GM19238 (cell line): ENCODE measurements at regions not wholly inside any gene's neighbourhood (a gene's known extent, or its start where the extent isn't known, plus 50 kb on each side); places are given as distances from the start of the nearest gene placed in this dataset.
"Not testable (repeated sequence)": the region's sequence is repeated elsewhere in the genome, so short reads cannot be mapped to it uniquely, and the experiment has no call there.

Source experiments
- DNase-seq: peaks from one replicate; pipeline ENCODE4 v3.0.0; 2011; ENCODE audit warnings: low spot score; ENCODE audit not compliant: insufficient read length

DNA sequence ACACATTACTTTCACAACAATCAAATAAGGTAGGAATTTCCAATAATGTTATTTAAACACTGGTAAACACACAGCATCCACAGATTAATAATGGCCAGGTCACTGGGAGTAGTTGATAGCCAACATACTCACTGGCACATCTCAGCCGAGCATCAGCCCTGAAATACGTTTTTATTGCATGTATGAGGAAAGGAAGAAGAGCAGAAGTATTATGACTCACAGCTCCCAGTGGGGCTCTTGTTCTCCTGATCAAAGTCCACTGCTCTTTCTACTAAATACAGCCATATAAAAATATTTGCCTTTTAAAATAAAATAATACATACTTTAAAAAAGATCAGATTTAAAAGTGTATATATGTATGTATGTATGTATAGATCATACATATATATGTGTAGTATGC is 999.6 kb downstream of the SUCLG1 start:
- DNase-seq = no peak

GRCh38 chr2:83435989-83436388 is 1023.1 kb downstream of the SUCLG1 start:
- DNase-seq = no peak

GRCh38 chr2:83420993-83421392 is 1038.1 kb downstream of the SUCLG1 start:
- DNase-seq = no peak

GRCh38 chr2:83394134-83394904 is 1064.8 kb downstream of the SUCLG1 start:
- no peak for DNase-seq

GRCh38 chr2:83388804-83389203 is 1070.3 kb downstream of the SUCLG1 start:
- no peak for DNase-seq

GRCh38 chr2:83386549-83386948 is 1072.5 kb downstream of the SUCLG1 start:
- DNase-seq = no peak

- no peak for DNase-seq
These were observed 1080.2 kb downstream of the SUCLG1 start for GRCh38 chr2:83378921-83379320.

DNA sequence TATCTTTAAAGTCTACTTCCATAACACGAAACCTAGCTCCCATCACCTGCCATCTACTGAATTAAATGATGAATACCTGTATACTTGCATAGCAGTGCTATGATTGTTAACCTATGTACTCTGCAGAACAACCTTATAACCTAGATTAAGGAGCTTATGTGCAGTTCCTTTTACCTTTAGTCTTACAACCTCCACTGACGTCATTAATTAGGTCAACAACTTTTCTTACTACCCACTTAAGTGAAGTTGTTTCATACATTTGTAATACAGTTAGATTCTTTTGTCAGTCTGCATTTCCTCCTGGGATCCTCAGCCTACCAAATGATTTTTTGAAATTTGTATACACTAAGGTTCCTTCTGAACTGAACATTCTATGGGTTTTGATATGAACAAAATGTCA is 1082.3 kb downstream of the SUCLG1 start:
- DNase-seq = no peak

DNA sequence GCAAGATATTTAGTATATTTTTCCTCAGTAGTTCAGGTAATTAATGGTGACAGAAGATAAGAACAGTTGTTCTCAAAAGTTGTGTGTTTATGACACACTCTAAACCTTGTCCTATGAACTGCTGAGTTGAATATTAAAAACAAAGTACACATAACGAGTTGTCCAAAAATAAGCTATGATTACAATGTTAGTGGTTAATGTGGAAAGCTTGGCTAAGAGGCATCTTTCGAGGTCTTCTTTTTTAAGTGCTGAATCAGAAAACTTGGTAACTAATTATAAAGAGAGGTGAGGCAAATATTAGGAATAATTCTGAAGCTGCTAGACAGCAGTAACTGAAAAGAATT is 1088.7 kb downstream of the SUCLG1 start:
- DNase-seq = no peak

DNA sequence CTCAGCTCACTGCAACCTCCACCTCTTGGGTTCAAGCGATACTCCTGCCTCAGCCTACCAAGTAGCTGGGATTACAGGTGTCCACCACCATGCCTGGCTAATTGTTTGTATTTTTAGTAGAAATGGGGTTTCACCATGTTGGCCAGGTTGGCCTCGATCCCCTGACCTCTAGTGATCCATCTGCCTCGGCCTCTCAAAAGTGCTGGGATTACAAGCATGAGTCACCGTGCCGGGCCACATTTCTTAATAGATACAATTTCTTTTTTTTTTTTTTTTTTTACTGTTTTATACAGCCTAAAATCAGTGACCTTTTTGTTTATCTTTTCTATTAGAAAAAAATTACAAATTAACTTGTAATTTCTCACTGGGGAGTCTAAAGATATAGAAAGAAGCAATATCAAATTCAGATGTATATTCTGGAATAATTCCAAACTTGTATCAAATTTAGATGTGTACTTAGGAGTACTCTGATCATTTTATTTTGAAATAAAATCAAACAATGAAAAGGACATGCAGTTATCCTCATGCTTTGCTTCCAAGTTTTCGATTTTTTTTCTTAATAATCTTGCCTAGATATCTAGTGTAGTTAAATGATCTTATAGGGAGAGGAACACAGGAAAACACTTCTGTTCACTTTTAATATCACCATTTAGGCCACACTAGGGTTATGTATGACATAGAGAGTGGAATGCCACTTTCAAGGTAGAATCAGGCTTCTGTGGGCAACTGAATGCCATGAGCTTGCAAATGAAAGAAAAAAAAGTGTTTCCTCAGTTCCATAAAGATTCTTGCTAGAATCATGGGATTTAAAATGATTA is 1089.3 kb downstream of the SUCLG1 start:
- DNase-seq = no peak

DNA sequence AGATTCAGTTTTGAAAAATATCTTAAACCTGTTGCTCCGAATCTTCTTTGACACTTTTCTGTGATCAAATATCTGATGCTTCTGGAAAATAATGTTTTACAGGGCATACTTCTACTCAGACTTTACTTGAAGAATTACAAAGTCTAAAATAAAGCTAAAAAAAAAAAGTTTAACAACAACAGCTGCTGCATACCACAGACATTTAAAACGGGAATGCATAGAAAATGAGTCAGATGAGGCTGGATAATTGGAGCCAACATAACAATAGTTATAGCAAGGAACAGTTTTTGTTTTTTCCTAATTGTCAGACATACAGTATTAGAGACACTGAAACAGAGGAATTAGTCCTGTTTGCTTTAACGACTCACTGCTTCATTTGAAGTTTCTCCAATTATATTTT is 1090.2 kb downstream of the SUCLG1 start:
- no peak for DNase-seq

- DNase-seq = no peak
These were observed 1090.6 kb downstream of the SUCLG1 start for GRCh38 chr2:83368461-83368860.

- no peak for DNase-seq
These were observed 1093.6 kb downstream of the SUCLG1 start for GRCh38 chr2:83365476-83365875.

DNA sequence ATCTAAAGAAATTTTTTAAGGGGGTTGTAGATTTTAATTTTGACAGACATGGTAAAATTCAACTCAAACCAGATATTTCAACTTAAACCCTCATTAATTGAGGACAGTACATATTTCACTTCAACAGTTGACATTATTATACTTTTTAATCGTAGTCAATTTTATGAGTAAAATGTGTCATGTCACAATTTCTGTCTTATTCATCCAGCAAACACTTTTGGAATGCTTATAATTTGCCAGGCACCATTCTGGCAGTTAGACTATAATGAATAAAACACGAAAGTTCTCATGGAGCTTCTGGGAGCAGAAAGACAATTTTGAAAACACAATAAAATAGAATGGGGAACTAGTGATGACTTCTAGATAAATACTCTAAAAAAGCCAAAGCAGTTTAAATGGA is 1094.8 kb downstream of the SUCLG1 start:
- no peak for DNase-seq

DNA sequence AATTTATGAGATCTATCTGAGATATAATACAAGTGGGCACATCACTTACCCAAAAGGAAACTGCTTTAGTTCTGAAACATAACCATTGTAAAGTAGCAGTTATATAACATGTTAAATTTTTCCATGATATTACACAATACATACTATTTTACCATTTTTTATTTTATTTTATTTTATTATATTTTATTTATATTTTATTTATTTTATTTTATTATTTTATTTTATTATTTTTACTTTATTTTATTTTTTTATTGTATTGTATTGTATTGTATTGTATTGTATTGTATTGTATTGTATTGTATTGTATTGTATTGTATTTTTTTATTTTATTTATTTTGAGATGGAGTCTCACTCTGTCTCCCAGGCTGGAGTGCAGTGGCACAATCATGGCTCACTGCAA is 1095.9 kb downstream of the SUCLG1 start:
- DNase-seq = not testable (repeated sequence)

- no peak for DNase-seq
These were observed 1099.7 kb downstream of the SUCLG1 start for GRCh38 chr2:83359336-83359735.

- DNase-seq = no peak
These were observed 1116.2 kb downstream of the SUCLG1 start for GRCh38 chr2:83342860-83343329.

GRCh38 chr2:83340424-83340823 is 1118.7 kb downstream of the SUCLG1 start:
- DNase-seq = no peak

- DNase-seq = not testable (repeated sequence)
These were observed 1119.1 kb downstream of the SUCLG1 start for GRCh38 chr2:83339942-83340341.

- DNase-seq = no peak
These were observed 1127.3 kb downstream of the SUCLG1 start for GRCh38 chr2:83331810-83332209.

DNA sequence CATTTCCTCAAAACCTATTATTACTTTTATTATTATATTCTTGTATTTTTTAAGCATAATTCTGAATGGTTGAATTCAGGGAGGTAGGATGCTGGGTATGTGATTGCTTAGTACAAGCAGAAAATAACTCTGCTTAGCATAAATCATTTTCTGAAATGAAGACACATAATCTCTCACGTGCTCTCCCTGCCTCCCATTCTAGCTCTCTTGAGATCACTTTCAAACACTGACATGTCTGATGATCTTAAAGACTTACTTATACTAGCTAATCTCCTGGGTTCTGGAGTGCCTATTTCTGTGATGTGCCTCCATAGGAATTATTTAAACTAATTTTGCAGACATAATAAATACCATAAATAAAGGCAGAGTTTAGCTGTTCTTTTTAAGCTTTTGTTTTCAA is 1136.0 kb downstream of the SUCLG1 start:
- DNase-seq = no peak

- no peak for DNase-seq
These were observed 1139.0 kb downstream of the SUCLG1 start for GRCh38 chr2:83320053-83320452.
